Sciatic nerve (tissue), 2 donors: ENCODE measurements at regions not wholly inside any gene's neighbourhood (a gene's known extent, or its start where the extent isn't known, plus 50 kb on each side); places are given as distances from the start of the nearest gene placed in this dataset.

Experiments
- ATAC-seq: fragments of 200-7000 bp; cut with Tn5 transposase; one replicate; pipeline ENCODE4 v1.9.1; 2020; ENCODE audit warnings: mild to moderate bottlenecking, moderate library complexity
- DNase-seq: peaks from one replicate; pipeline ENCODE4 v3.0.0-alpha.2; 2020; ENCODE audit warnings: low spot score
- intact Hi-C: fragments of 100-400 bp; cut with DNase I; formaldehyde crosslinking; loops from one replicate; pipeline ENCODE4 v1.14.2; 2022
- donor health status: DM: no; HTN: no; CAD: no.
- donor health status: DM: no; HTN: no; CAD: no.

DNA sequence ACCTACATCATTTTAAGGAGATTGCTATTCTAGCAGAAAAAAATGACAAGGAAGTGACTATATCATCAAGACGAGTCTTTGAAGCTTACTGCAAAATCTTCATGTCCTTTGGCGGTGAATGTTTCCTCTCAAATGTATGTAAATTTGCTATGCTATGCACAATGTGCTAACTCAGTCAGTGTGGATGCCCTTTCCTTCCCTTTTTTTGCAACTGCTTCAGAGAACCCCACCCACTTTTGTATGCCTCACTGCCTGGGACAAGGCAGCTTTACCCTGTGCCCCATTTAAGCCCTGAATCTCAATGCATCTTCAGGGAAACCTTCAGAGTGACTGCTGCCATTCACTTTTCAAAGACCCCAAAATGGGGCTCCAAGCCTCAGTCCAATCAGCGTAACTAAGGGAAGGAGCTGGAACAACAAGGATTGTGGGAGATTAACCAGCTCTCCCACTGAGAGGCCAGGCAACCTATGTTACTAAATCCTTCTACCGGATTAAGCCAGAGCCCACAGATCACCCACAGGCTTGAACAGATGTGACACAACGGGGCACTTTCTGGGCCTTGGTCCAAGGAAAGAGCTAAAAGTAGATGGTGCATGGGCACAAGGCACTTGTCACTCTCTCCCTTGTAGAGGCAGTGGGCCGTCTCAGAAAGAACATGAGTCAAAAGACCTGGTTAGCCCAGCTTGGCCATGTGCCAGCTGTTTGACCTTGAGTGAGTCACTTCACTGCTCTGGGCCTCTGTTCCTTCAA is 154.4 kb downstream of the PLPP3 start:
- intact Hi-C loops = no loop called here
- DNase-seq (no peak), ATAC-seq (peak; percentile 62)

GRCh38 chr1:56423716-56424115 is 155.6 kb downstream of the PLPP3 start:
- DNase-seq (no peak), ATAC-seq (no peak)
- intact Hi-C loops = no loop called here

DNA sequence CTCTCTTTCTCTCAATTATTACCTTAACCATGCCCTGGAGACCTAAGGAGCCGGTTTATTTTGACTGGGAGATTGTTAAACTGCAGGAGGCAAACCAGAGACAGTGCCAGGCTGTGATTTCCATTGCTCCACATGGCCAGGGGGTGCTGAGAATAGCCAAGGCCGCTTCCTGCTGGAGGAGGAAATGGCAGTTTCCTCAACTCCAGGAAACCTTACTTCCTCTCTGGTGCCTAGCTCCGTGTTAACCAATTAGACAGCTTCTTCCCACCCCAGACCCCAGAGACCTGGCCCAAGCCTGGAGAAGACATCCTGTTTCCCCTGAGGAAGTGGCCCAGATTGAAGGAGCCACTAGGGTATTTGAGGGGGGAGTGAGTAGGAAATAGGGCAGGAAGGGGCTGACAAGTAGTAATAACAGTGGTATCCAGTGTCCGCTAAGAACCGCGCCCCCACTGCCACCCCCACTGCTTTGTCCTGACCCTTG is 161.2 kb downstream of the PLPP3 start:
- intact Hi-C loops = no loop called here
- DNase-seq = no peak
- ATAC-seq = no peak

- intact Hi-C loops = no loop called here
- ATAC-seq = no peak
Measured at GRCh38 chr1:56417646-56418045, 161.7 kb downstream of the PLPP3 start.

GRCh38 chr1:56416495-56416894 is 162.9 kb downstream of the PLPP3 start:
- ATAC-seq = no peak
- intact Hi-C loops = no loop called here
- DNase-seq = no peak

More at GRCh38 chr1:56417646-56418045, 161.7 kb downstream of the PLPP3 start:
- no peak for DNase-seq

- ATAC-seq (no peak), DNase-seq (no peak)
- intact Hi-C loops = no loop called here
Measured at GRCh38 chr1:56415720-56416119, 163.6 kb downstream of the PLPP3 start.

GRCh38 chr1:56415258-56415657 is 164.1 kb downstream of the PLPP3 start:
- DNase-seq (no peak), ATAC-seq (no peak)
- intact Hi-C loops = no loop called here

DNA sequence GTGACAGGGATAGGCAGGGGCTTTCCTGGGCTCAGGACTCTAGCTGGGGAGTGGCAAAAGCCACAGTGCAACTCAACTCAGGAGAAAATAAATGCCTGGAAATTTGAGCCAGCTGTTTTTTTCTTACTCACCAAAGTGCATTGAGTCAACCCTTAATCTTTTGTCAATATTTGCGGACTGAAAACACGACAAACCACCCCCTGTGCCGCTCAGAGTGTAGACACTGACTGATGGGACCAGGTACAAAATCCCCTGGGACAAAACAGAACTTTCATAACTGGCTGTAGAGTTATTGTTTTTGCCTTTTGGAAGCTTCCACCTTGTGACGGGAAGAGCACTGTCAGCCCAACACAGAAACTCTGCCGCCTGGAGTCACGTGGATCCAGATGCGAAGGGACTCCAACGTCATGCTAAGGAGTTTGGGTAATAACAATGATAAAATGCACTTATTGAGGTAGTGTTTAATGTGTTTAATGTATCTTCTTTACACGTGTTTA is 164.6 kb downstream of the PLPP3 start:
- intact Hi-C loops = no loop called here
- ATAC-seq = no peak
- no peak for DNase-seq

DNA sequence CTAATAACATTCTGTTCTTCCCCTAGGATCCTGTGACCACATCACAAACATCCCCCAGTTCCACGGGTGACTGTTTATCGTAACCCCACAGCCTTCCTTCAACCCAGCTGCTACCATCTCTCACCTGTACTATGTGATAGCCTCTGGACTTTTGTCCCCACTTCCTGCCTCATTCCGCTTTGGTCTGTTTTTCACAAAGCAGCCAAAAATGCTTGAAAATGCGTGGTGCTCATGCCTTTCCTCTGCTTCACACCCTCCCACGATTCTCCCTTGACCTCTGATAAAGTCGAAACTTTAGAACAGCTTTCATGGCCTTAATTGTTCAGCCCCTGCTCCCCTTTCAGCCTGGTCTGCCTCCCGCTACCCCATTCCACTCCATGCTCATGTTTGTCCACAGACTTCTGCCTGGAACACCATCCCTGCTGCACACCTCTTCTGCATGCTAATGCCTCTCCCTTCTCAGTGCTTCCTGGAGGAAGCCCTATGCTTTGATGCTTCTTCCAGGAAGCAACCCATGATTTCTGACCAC is 165.6 kb downstream of the PLPP3 start:
- intact Hi-C loops = no loop called here
- no peak for ATAC-seq
- DNase-seq = no peak

GRCh38 chr1:56411484-56412180 is 167.7 kb downstream of the PLPP3 start:
- intact Hi-C loops = no loop called here
- peak; percentile 30 for ATAC-seq
- no peak for DNase-seq

- no peak for DNase-seq
- intact Hi-C loops = no loop called here
- ATAC-seq = no peak
Measured at GRCh38 chr1:56411021-56411420, 168.3 kb downstream of the PLPP3 start.

DNA sequence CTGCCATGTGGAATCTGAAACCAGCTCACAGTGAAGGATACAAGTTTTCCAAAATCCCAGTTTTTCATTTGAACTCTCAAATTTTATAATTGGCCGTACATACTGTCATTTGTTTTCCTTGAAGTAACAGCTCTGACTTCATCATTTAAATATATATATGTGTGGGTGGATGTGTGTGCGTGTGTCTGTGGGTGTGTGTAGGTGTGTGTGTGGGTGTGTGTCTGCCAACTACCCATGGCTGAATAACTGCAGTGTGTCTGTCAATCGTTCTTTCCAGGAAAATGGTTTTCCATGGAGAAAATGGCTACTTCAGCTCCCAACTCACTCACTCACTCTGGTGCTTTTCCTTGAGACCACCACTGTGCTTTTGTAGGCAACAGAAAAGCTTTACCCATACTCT is 169.0 kb downstream of the PLPP3 start:
- ATAC-seq = no peak
- DNase-seq = no peak
- intact Hi-C loops = no loop called here

GRCh38 chr1:56409112-56409691 is 170.2 kb downstream of the PLPP3 start:
- intact Hi-C loops = no loop called here
- DNase-seq = no peak
- no peak for ATAC-seq

GRCh38 chr1:56406821-56407220 is 172.5 kb downstream of the PLPP3 start:
- DNase-seq (no peak), ATAC-seq (no peak)
- intact Hi-C loops = no loop called here

- intact Hi-C loops = no loop called here
- ATAC-seq = peak; percentile 97
- DNase-seq = peak; percentile 85
Measured at GRCh38 chr1:56404561-56405030, 174.8 kb downstream of the PLPP3 start.

DNA sequence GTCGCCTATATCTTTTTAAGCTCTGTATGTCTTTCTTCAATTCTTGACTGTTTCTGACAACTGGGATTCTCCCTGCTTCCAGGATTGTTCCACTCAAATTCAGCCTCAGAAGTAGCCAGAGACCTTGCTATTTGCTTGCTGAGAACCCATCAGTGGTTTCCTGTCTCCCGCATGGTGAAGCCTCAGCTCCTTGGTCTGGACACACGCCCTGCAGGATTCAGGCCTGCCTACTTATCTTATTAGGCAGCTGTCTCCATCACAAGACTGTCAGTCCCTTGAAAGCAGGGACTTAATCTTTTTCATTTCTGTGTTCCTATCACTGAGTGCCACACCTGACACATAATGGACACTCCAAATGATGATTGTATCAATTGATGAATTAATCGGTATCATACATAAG is 175.3 kb downstream of the PLPP3 start:
- intact Hi-C loops = no loop called here
- DNase-seq (no peak), ATAC-seq (peak; percentile 71)

DNA sequence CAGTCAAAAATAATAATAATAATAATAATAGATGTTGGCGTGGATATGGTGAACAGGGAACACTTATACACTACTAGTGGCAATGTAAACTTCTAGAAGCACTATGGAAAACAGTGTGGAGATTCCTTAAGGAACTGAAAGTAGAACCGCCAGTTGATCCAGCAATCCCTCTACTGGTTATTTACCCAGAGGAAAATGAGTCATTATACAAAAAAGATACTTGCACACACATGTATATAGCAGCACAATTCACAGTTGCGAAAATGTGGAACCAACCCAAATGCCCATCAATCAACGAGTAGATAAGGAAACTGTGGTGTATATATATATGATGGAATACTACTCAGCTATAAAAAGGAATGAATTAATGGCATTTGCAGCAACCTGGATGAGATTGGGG is 176.0 kb downstream of the PLPP3 start:
- intact Hi-C loops = no loop called here
- DNase-seq (no peak), ATAC-seq (no peak)

DNA sequence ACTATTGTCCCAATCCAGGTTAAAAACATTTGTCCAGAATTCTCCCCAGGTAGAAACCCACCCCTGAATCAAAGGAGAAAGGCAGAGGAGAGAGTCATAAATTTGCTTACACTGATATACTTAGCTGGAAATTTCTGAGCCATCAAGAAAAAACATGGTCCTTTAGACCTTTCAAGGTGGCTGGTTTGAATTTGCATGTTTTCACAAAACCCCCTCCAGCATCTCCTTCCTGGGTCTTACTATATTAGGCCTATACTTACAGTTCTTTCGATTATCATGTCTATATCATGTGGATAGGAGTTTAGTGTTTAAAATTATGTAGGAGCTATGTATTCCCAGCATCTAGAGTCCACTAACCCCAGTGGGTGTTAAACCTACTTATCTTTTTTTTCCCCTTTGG is 178.2 kb downstream of the PLPP3 start:
- DNase-seq (no peak), ATAC-seq (no peak)
- intact Hi-C loops = no loop called here

DNA sequence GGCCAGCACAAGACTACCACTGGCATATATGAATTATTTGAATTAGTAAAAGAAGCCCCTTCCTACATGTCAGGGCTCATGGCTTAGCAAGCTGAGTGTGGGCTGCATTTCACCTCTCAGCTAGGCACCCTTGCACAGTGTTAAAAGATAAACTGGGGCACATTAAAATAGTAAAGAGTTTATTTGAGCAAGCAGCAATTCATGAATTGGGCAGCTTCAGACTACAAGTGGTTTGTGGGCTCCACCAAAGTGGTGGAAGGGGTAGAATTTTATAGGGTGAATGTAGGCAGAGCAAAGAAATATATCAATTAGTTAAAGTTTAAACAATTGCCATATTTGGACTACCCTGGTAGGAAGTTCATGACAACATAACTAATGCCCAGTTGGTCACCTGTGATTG is 178.8 kb downstream of the PLPP3 start:
- intact Hi-C loops = no loop called here
- DNase-seq (no peak), ATAC-seq (no peak)

GRCh38 chr1:56399795-56400194 is 179.6 kb downstream of the PLPP3 start:
- ATAC-seq (no peak), DNase-seq (no peak)
- intact Hi-C loops = no loop called here
